ENCODE measurements at regions not wholly inside any gene's neighbourhood (a gene's known extent, or its start where the extent isn't known, plus 50 kb on each side); places are given as distances from the start of the nearest gene placed in this dataset.
A peak's percentile ranks its signal among the peaks of the same experiment; 100 is the strongest.

GRCh38 chr21:43358940-43359822 lies 67.8 kb downstream of the SIK1 start:
- no peak for TF ChIP-seq EZH2 (IDR thresholded peaks at IDR 0.05)
- TF ChIP-seq FOXP2 (optimal IDR thresholded peaks at IDR 0.05; ENCODE audit: control extremely low read depth, extremely low read length, insufficient read depth) = no peak
- TF ChIP-seq POLR2AphosphoS5 (IDR thresholded peaks at IDR 0.05; ENCODE audit: borderline replicate concordance, low read depth, low read length) = no peak
- H3K27ac ChIP-seq = peak overlapping the region; percentile 76
- H3K9ac ChIP-seq (ENCODE audit: insufficient read length) = peak overlapping the region; percentile 14
- H3K9me3 ChIP-seq (ENCODE audit: low read depth, low read length) = no peaks in the 10 kb centered on the region
- DNase-seq (ENCODE audit: low read depth, low spot score) = no peak
- no peak overlapping the region for H3K4me3 ChIP-seq
- no peaks in the 10 kb centered on the region for H3K36me3 ChIP-seq (ENCODE audit: insufficient read depth, low read length)

- no peak overlapping the region for H3K4me3 ChIP-seq
- TF ChIP-seq EZH2 (IDR thresholded peaks at IDR 0.05) (no peak), POLR2AphosphoS5 (IDR thresholded peaks at IDR 0.05; ENCODE audit: borderline replicate concordance, low read depth, low read length) (no peak), FOXP2 (optimal IDR thresholded peaks at IDR 0.05; ENCODE audit: control extremely low read depth, extremely low read length, insufficient read depth) (no peak)
- no peaks in the 10 kb centered on the region for H3K9me3 ChIP-seq (ENCODE audit: low read depth, low read length)
- no peak overlapping the region for H3K27ac ChIP-seq
- DNase-seq (ENCODE audit: low read depth, low spot score) = no peak
- no peak overlapping the region for H3K9ac ChIP-seq (ENCODE audit: insufficient read length)
- H3K36me3 ChIP-seq (ENCODE audit: insufficient read depth, low read length) = no peaks in the 10 kb centered on the region
Observed at GRCh38 chr21:43357715-43358430, 69.1 kb downstream of the SIK1 start.

- Histone ChIP-seq H3K36me3 (ENCODE audit: insufficient read depth, low read length) (no peaks in the 10 kb centered on the region), H3K4me3 (no peak overlapping the region), H3K9me3 (ENCODE audit: low read depth, low read length) (no peaks in the 10 kb centered on the region), H3K27ac (peak overlapping the region; percentile 77), H3K9ac (ENCODE audit: insufficient read length) (peak overlapping the region; percentile 23)
- TF ChIP-seq EZH2 (IDR thresholded peaks at IDR 0.05) (no peak), FOXP2 (optimal IDR thresholded peaks at IDR 0.05; ENCODE audit: control extremely low read depth, extremely low read length, insufficient read depth) (no peak), POLR2AphosphoS5 (IDR thresholded peaks at IDR 0.05; ENCODE audit: borderline replicate concordance, low read depth, low read length) (no peak)
- no peak for DNase-seq (ENCODE audit: low read depth, low spot score)
Observed at GRCh38 chr21:43355925-43356289, 71.0 kb downstream of the SIK1 start.

DNA sequence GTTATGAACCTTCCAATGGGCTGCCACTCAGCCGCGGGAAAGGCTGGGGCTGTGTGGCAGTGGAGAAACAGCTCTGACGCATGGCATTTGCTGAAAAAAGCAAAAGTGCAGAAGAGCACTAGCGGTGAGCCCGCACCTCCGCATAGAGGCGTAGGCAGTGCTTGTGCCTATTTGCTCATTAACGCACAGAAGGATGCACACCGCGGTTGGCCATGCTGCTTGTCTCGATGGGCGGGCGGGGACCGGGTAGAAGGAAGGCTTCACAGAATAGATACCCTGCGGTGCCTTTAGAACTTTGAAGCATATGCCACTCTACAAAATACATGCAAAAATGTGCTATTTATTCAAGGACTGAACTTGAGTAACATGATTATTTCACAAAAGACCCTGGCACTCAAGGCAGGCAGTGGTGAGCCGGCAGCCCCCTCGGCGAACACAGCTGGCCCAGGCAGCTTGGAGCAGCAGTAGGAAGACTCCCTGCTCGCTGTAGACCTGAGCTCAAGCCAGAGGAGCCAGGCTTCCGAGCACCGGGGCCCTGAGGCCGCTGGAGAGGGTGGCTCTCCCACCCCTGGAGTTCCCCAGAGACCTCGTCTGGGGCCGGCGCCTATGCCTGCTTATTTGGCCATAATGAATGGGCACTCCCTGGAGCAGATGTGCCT lies 71.5 kb downstream of the SIK1 start:
- Histone ChIP-seq H3K9me3 (ENCODE audit: low read depth, low read length) (no peaks in the 10 kb centered on the region), H3K36me3 (ENCODE audit: insufficient read depth, low read length) (no peaks in the 10 kb centered on the region), H3K9ac (ENCODE audit: insufficient read length) (peak overlapping the region; percentile 23), H3K4me3 (peak overlapping the region; percentile 34; the same call in 1 of the 2 replicates), H3K27ac (peak overlapping the region; percentile 77)
- TF ChIP-seq POLR2AphosphoS5 (IDR thresholded peaks at IDR 0.05; ENCODE audit: borderline replicate concordance, low read depth, low read length) = no peak
- TF ChIP-seq FOXP2 (optimal IDR thresholded peaks at IDR 0.05; ENCODE audit: control extremely low read depth, extremely low read length, insufficient read depth) = no peak
- TF ChIP-seq EZH2 (IDR thresholded peaks at IDR 0.05) = no peak
- no peak for DNase-seq (ENCODE audit: low read depth, low spot score)

- no peak overlapping the region for H3K4me3 ChIP-seq
- H3K36me3 ChIP-seq (ENCODE audit: insufficient read depth, low read length) = no peaks in the 10 kb centered on the region
- TF ChIP-seq EZH2 (IDR thresholded peaks at IDR 0.05) (no peak), POLR2AphosphoS5 (IDR thresholded peaks at IDR 0.05; ENCODE audit: borderline replicate concordance, low read depth, low read length) (no peak), FOXP2 (optimal IDR thresholded peaks at IDR 0.05; ENCODE audit: control extremely low read depth, extremely low read length, insufficient read depth) (no peak)
- H3K9ac ChIP-seq (ENCODE audit: insufficient read length) = no peak overlapping the region
- H3K9me3 ChIP-seq (ENCODE audit: low read depth, low read length) = no peaks in the 10 kb centered on the region
- no peak for DNase-seq (ENCODE audit: low read depth, low spot score)
- no peak overlapping the region for H3K27ac ChIP-seq
Observed at GRCh38 chr21:43354666-43355065, 72.3 kb downstream of the SIK1 start.

GRCh38 chr21:43354026-43354420 lies 72.9 kb downstream of the SIK1 start:
- no peak overlapping the region for H3K27ac ChIP-seq
- TF ChIP-seq POLR2AphosphoS5 (IDR thresholded peaks at IDR 0.05; ENCODE audit: borderline replicate concordance, low read depth, low read length) (no peak), FOXP2 (optimal IDR thresholded peaks at IDR 0.05; ENCODE audit: control extremely low read depth, extremely low read length, insufficient read depth) (no peak), EZH2 (IDR thresholded peaks at IDR 0.05) (no peak)
- H3K36me3 ChIP-seq (ENCODE audit: insufficient read depth, low read length) = no peaks in the 10 kb centered on the region
- no peaks in the 10 kb centered on the region for H3K9me3 ChIP-seq (ENCODE audit: low read depth, low read length)
- no peak overlapping the region for H3K9ac ChIP-seq (ENCODE audit: insufficient read length)
- H3K4me3 ChIP-seq = no peak overlapping the region
- DNase-seq (ENCODE audit: low read depth, low spot score) = no peak

DNA sequence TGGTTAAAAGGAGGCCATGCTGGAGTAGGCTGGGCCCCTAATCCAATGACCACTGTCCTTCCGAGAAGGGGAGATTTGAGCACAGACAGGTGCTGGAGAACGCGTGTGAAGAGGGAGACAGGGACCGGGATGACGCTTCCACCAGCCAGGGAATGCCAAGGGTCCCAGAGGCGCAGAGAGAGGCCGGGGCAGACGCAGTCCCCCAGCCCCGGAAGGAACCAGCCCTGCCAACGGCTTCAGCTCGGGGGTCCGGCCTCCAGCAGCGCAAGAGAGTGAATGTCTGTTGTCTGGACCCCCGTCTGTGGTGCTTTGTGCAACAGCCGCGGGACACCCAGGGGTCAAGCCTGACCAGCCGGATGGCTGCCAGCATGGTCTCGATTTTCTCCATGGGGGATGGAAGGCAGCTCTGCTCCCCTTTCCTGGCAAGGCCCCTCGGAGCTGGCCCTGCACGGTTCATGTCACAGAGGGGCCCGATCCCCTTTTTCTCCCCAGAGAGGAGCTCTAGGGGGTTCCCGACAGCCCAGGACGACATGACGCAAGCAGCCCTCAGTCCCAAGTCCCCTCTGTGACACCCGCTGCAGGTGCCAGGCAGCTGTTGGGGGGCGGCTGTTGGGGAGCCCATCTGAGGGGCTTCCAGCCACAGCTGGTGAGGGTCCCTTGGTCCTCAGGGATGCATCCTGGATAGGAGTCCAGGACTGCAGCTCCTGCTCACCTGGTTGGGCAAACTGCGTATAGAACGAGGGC lies 73.5 kb downstream of the SIK1 start:
- Histone ChIP-seq H3K9me3 (ENCODE audit: low read depth, low read length) (no peaks in the 10 kb centered on the region), H3K27ac (peak overlapping the region; percentile 83), H3K4me3 (no peak overlapping the region), H3K36me3 (ENCODE audit: insufficient read depth, low read length) (no peaks in the 10 kb centered on the region), H3K9ac (ENCODE audit: insufficient read length) (no peak overlapping the region)
- TF ChIP-seq EZH2 (IDR thresholded peaks at IDR 0.05) (no peak), FOXP2 (optimal IDR thresholded peaks at IDR 0.05; ENCODE audit: control extremely low read depth, extremely low read length, insufficient read depth) (no peak), POLR2AphosphoS5 (IDR thresholded peaks at IDR 0.05; ENCODE audit: borderline replicate concordance, low read depth, low read length) (no peak)
- no peak for DNase-seq (ENCODE audit: low read depth, low spot score)

Data from SK-N-MC (cell line).